Ishikawa (cell line): ENCODE measurements at regions not wholly inside any gene's neighbourhood (a gene's known extent, or its start where the extent isn't known, plus 50 kb on each side); places are given as distances from the start of the nearest gene placed in this dataset.

Source experiments
- EGR1 ChIP-seq: IDR thresholded peaks from 2 replicates; pipeline ENCODE4 v1.6.1; 2012
- EP300 ChIP-seq: IDR thresholded peaks from 2 replicates; pipeline ENCODE4 v1.6.1; 2012; ENCODE audit warnings: borderline replicate concordance
- MAX ChIP-seq: IDR thresholded peaks from 2 replicates; pipeline ENCODE4 v1.6.1; 2012
- ZBTB7A ChIP-seq: IDR thresholded peaks from 2 replicates; pipeline ENCODE4 v1.6.1; 2012; ENCODE audit warnings: low read depth
- TF ChIP-seq, protein P1 (sequence below): IDR thresholded peaks from 2 replicates; pipeline ENCODE4 v1.6.1; 2012; ENCODE audit warnings: low read depth, mild to moderate bottlenecking

DNA sequence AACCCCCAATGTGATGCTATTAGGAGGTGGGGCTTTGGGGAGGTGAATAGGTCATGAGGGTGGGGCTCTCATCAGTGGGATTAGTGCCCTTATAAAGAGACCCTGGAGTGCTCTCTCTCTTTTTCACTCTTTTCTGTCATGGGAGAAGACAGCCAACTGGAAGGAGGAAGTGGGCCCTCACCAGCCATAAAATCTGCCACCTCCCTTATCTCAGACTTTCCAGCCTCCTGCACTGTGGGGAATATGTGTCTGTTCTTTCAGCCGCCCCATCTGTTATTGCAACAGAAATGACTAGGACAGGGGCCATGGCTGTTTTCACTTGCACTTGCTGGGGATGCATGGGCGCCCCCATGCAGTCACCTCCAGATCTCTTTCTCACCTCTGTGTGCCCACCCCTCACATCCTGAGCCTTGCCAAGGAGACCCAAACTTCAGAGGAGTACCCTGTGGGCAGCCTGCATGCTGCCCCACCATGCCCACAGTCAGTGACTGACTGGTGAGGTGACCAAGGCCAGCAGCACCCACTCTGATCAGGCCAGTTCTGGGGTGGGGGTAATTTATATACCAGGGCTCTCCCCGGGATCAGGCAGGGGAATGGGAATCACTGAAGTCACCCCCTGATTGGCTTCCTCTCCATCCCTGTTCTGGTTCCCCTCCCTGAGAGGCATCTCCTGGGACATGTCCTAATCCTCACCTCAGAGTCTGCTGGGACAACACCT, 118.4 kb downstream of the ANKRD60 start:
- TF ChIP-seq ZBTB7A (no peak), MAX (no peak), EGR1 (no peak), EP300 (no peak)
- TF ChIP-seq, protein P1, sequence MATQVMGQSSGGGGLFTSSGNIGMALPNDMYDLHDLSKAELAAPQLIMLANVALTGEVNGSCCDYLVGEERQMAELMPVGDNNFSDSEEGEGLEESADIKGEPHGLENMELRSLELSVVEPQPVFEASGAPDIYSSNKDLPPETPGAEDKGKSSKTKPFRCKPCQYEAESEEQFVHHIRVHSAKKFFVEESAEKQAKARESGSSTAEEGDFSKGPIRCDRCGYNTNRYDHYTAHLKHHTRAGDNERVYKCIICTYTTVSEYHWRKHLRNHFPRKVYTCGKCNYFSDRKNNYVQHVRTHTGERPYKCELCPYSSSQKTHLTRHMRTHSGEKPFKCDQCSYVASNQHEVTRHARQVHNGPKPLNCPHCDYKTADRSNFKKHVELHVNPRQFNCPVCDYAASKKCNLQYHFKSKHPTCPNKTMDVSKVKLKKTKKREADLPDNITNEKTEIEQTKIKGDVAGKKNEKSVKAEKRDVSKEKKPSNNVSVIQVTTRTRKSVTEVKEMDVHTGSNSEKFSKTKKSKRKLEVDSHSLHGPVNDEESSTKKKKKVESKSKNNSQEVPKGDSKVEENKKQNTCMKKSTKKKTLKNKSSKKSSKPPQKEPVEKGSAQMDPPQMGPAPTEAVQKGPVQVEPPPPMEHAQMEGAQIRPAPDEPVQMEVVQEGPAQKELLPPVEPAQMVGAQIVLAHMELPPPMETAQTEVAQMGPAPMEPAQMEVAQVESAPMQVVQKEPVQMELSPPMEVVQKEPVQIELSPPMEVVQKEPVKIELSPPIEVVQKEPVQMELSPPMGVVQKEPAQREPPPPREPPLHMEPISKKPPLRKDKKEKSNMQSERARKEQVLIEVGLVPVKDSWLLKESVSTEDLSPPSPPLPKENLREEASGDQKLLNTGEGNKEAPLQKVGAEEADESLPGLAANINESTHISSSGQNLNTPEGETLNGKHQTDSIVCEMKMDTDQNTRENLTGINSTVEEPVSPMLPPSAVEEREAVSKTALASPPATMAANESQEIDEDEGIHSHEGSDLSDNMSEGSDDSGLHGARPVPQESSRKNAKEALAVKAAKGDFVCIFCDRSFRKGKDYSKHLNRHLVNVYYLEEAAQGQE = no peak
